Activated naive CD4-positive, alpha-beta T cell treated with anti-CD3 and anti-CD28 coated beads for 36 hours (primary cell): ENCODE measurements at regions not wholly inside any gene's neighbourhood (a gene's known extent, or its start where the extent isn't known, plus 50 kb on each side); places are given as distances from the start of the nearest gene placed in this dataset.

Experiments used
- CTCF ChIA-PET: fragments of 350-600 bp; sonication (Branson Sonifier 250); formaldehyde crosslinking; loops from one replicate; lab custom pipeline; 2021; ENCODE audit warnings: antibody characterized with exemption; lab: Charles Lee
- DNase-seq: peaks from one replicate; pipeline ENCODE4 v3.0.0-alpha.2; 2020
- H3K27ac Mint-ChIP-seq: one replicate; pipeline ENCODE4 v1.8.0; 2021; ENCODE audit warnings: mild to moderate bottlenecking, mixed read lengths
- H3K27me3 Mint-ChIP-seq: one replicate; pipeline ENCODE4 v1.8.0; 2021; ENCODE audit warnings: low read depth, mixed read lengths
- H3K36me3 Mint-ChIP-seq: one replicate; pipeline ENCODE4 v1.8.0; 2021; ENCODE audit warnings: low read depth, mixed read lengths
- H3K4me1 Mint-ChIP-seq: one replicate; pipeline ENCODE4 v1.8.0; 2021; ENCODE audit warnings: low read depth, mixed read lengths
- H3K4me3 Mint-ChIP-seq: one replicate; pipeline ENCODE4 v1.8.0; 2021; ENCODE audit warnings: mild to moderate bottlenecking, moderate library complexity, mixed read lengths
- H3K9me3 Mint-ChIP-seq: one replicate; pipeline ENCODE4 v1.8.0; 2021; ENCODE audit warnings: mixed read lengths
- intact Hi-C: fragments of 100-400 bp; cut with micrococcal nuclease; formaldehyde crosslinking; loops from one replicate; pipeline ENCODE4 v1.15.1; 2023

DNA sequence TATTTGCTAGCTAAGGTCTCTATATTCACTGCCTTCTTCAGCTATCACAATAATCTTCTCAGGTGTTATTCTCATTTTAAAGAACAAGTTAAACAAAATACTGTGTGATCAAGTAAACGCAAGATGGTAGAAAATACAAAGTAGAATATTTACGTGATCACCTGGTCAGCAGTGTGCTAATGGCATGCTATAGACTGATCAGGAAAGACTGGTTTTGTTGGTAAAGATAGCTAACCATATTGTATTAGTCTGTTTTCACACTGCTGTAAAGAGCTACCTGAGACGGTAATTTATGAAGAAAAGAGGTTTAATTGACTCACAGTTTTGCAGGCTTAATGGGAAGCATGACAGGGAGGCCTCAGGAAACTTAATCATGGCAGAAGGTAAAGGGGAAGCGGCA, 50.4 kb downstream of the ZBTB38 start:
- no peak for DNase-seq
- Mint-ChIP-seq H3K4me1 (peaks cover 35% of the 10 kb centered on the region), H3K4me3 (no peak overlapping the region), H3K27me3 (no peaks in the 10 kb centered on the region), H3K9me3 (no peaks in the 10 kb centered on the region), H3K36me3 (peaks cover 9% of the 10 kb centered on the region), H3K27ac (no peak overlapping the region)
- intact Hi-C loops, result no loop called here
- CTCF ChIA-PET, result interaction anchor here (0.6 to 1.6 kb wide), 5 partner anchors 9 to 107 kb away, joined by 3 read pairs; no protein-coding TSS in a partner anchor

DNA sequence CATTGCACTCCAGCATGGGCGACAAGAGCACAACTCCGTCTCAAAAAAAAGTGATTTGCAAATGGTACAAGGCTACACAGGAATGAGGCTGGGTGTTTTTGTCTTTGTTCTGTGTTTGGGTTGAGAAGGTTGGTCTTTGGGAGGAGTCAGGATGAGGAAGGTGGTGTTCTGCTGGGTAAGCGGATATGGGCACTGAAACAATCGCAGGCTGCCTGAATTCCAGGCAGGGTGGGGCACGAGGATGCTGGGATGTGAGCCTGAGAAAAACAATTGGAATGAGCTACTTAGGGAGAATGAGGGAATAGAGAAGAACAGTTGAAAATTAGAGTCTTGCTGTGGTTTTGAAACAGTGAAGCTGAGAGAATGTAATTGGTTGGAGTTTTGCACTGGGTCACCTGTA, 51.6 kb downstream of the ZBTB38 start:
- Mint-ChIP-seq H3K27me3 (no peaks in the 10 kb centered on the region), H3K27ac (no peak overlapping the region), H3K36me3 (peaks cover 9% of the 10 kb centered on the region), H3K9me3 (no peaks in the 10 kb centered on the region), H3K4me1 (peaks cover 23% of the 10 kb centered on the region), H3K4me3 (no peak overlapping the region)
- CTCF ChIA-PET, result interaction anchor here (0.6 to 1.1 kb wide), 4 partner anchors 13 to 104 kb away, joined by 3 read pairs; no protein-coding TSS in a partner anchor
- no peak for DNase-seq
- intact Hi-C loops, result no loop called here

DNA sequence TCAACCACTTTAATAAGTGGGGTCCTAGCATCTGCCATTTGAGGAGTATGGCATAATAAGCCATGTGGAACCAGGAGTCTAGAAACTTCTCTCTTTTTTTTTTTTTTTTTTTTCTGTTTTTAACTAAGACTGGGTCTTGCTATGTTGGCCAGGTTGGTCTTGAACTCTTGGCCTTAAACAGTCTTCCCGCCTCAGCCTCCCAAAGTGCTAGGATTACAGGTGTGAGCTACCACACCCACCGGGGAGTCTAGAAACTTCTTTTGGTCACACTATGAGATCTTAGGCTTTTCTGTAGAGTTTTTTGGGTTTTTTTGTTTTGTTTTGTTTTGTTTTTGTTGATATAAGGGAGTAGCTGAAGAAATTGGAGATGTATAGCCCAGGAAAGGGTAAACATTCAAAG, 52.9 kb downstream of the ZBTB38 start:
- H3K27me3 Mint-ChIP-seq, result no peaks in the 10 kb centered on the region
- H3K4me3 Mint-ChIP-seq, result no peak overlapping the region
- no peaks in the 10 kb centered on the region for H3K9me3 Mint-ChIP-seq
- H3K27ac Mint-ChIP-seq, result no peak overlapping the region
- peaks cover 9% of the 10 kb centered on the region for H3K36me3 Mint-ChIP-seq
- DNase-seq, result no peak
- CTCF ChIA-PET, result no interaction called here
- intact Hi-C loops, result no loop called here
- H3K4me1 Mint-ChIP-seq, result peaks cover 22% of the 10 kb centered on the region

DNA sequence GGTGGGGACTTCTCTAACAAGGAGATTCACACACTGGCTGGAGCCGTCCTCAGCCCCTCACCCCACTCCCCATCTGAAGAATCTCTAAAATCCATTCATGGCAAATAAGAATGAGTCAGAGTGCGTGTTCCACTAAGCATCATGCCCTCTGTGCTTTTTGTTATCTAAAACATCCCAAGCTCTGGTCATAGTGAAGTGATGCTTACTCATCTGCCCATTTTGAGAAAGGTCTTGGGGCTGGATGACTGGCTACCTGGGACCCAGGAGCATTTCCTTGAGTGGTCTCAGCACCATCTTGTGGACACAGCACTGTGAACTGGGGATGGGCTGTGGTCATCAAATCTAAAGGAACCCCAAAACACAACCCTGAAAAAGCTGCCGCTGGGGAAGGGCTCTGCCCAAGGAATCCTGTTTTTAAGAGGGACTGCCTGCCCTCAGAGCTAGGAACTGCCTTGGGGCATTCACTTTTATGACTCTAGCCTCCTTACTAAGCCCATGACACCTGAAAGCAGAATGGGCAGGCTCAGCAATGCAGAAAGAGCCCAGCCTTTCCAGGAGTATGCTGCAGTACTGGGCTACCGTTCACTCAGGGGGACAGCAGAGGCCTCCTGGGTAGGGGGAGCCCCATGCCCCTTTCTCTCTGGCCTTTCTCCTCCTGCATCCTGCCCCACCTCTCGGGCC, 53.5 kb downstream of the ZBTB38 start:
- H3K36me3 Mint-ChIP-seq, result peaks cover 9% of the 10 kb centered on the region
- no peak overlapping the region for H3K4me3 Mint-ChIP-seq
- H3K27ac Mint-ChIP-seq, result no peak overlapping the region
- H3K27me3 Mint-ChIP-seq, result no peaks in the 10 kb centered on the region
- CTCF ChIA-PET, result interaction anchor here (1.2 to 1.3 kb wide), 2 partner anchors 10 to 20 kb away, joined by 4 read pairs; no protein-coding TSS in a partner anchor
- peaks cover 20% of the 10 kb centered on the region for H3K4me1 Mint-ChIP-seq
- DNase-seq, result no peak
- intact Hi-C loops, result no loop called here
- H3K9me3 Mint-ChIP-seq, result no peaks in the 10 kb centered on the region

GRCh38 chr3:141422961-141423582, 54.8 kb downstream of the ZBTB38 start:
- H3K27me3 Mint-ChIP-seq, result no peaks in the 10 kb centered on the region
- no peak for DNase-seq
- CTCF ChIA-PET, result interaction anchor here (1.1 to 1.4 kb wide), 4 partner anchors 9 to 111 kb away, joined by 3 to 4 read pairs (median 4); no protein-coding TSS in a partner anchor
- H3K9me3 Mint-ChIP-seq, result no peaks in the 10 kb centered on the region
- no peak overlapping the region for H3K4me3 Mint-ChIP-seq
- H3K27ac Mint-ChIP-seq, result no peak overlapping the region
- H3K4me1 Mint-ChIP-seq, result peaks cover 20% of the 10 kb centered on the region
- intact Hi-C loops, result no loop called here
- H3K36me3 Mint-ChIP-seq, result peaks cover 9% of the 10 kb centered on the region

DNA sequence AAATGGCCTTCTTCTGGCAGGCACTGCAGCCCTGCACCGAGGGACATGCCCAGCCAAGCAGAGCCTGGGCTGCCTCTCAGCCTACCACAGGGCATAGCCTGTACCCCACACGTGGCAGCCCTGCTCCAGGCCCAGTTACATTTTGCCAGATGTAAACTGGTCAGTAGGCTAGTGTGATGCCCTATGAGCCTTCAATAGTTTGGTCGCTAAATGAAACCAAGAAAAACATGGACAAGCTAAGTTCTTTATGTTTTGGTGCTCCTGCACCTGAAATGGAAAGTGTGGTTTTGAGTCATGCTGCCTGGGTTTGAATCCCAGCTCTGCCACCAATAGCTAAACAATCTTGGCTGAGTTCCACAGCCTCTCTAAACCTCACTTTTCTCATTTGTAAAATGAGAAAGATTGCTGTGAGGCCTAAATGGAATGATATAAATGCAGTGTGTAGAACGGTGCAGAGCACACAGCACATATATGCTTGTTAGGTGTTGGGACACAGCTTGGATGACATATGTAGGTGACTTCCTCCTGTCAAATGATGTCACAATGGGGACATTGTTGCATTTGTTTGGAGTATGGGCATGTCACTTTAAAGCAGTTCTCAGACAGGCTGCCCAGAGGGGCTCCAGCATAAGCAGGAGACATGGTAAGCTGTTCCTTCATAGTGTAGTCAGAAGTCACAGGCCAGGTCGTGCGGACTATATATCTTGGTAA, 57.4 kb downstream of the ZBTB38 start:
- intact Hi-C loops, result loop anchor here (1.0 kb wide), 1 partner anchor 11 kb away; no protein-coding TSS in a partner anchor
- peaks cover 1% of the 10 kb centered on the region for H3K36me3 Mint-ChIP-seq

GRCh38 chr3:141426404-141427034, 58.2 kb downstream of the ZBTB38 start:
- intact Hi-C loops, result no loop called here
- Mint-ChIP-seq H3K9me3 (no peaks in the 10 kb centered on the region), H3K4me3 (no peak overlapping the region), H3K36me3 (no peaks in the 10 kb centered on the region), H3K27ac (no peak overlapping the region), H3K4me1 (peaks cover 11% of the 10 kb centered on the region), H3K27me3 (no peaks in the 10 kb centered on the region)
- DNase-seq, result no peak
- CTCF ChIA-PET, result interaction anchor here (0.9 to 3.2 kb wide), 6 partner anchors 9 to 122 kb away, joined by 3 to 13 read pairs (median 4); no protein-coding TSS in a partner anchor

More for the DNA sequence above, 57.4 kb downstream of the ZBTB38 start:
- Mint-ChIP-seq H3K4me1 (peaks cover 11% of the 10 kb centered on the region), H3K9me3 (no peaks in the 10 kb centered on the region), H3K4me3 (no peak overlapping the region), H3K27me3 (no peaks in the 10 kb centered on the region), H3K27ac (no peak overlapping the region)
- DNase-seq, result peak; percentile 30
- CTCF ChIA-PET, result interaction anchor here (0.9 to 3.2 kb wide), 4 partner anchors 16 to 121 kb away, joined by 3 to 13 read pairs (median 6); no protein-coding TSS in a partner anchor

- CTCF ChIA-PET, result interaction anchor here (0.7 to 1.9 kb wide), 5 partner anchors 10 to 80 kb away, joined by 3 to 9 read pairs (median 4); no protein-coding TSS in a partner anchor
- no peak for DNase-seq
- Mint-ChIP-seq H3K27ac (no peak overlapping the region), H3K36me3 (no peaks in the 10 kb centered on the region), H3K9me3 (no peaks in the 10 kb centered on the region), H3K4me1 (peaks cover 11% of the 10 kb centered on the region), H3K27me3 (no peaks in the 10 kb centered on the region), H3K4me3 (no peak overlapping the region)
- intact Hi-C loops, result no loop called here
Measured at GRCh38 chr3:141427764-141428163, 59.1 kb upstream of the RASA2 start.

DNA sequence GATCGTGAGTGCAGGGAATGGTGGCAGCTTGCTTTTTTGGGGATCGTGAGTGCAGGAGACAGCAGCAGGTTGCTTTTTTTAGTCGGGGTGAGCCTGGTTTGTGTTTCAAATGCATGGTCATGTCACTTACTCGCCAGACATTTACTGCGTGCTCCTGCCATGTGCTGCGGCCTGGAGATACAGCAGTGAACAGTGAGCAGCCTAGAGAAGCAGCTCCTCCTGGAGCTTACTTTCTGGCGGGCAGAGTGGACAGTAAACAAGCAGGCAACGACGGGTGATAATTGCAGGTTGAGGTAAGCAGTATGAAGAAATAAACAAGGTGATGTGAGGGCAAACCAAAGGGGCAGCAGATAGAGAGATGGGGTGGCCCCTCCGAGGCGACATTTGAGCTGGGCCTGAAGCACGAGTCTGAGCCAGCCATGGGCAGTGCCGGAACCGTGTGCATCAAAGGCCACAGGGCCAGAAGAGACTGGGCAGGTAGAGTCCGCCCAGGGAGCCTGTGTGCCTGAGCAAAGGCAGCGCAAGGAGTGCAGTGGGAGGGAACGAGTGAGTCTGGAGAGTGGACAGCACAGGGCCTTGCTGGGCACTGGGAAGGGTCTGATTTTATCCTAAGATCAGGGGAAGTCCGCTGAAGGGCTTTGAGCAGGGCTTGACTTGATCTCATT, 57.3 kb upstream of the RASA2 start:
- H3K27me3 Mint-ChIP-seq, result no peaks in the 10 kb centered on the region
- H3K4me1 Mint-ChIP-seq, result peaks cover 11% of the 10 kb centered on the region
- H3K36me3 Mint-ChIP-seq, result no peaks in the 10 kb centered on the region
- H3K27ac Mint-ChIP-seq, result no peak overlapping the region
- intact Hi-C loops, result no loop called here
- DNase-seq, result no peak
- CTCF ChIA-PET, result interaction anchor here (0.5 to 1.4 kb wide), 3 partner anchors 12 to 366 kb away, joined by 3 to 4 read pairs (median 4); no protein-coding TSS in a partner anchor
- no peak overlapping the region for H3K4me3 Mint-ChIP-seq
- H3K9me3 Mint-ChIP-seq, result no peaks in the 10 kb centered on the region

GRCh38 chr3:141430316-141430715, 56.5 kb upstream of the RASA2 start:
- no peaks in the 10 kb centered on the region for H3K27me3 Mint-ChIP-seq
- no peak overlapping the region for H3K4me3 Mint-ChIP-seq
- CTCF ChIA-PET, result interaction anchor here (1.2 to 1.4 kb wide), 2 partner anchors 12 to 70 kb away, joined by 4 read pairs; no protein-coding TSS in a partner anchor
- intact Hi-C loops, result no loop called here
- no peaks in the 10 kb centered on the region for H3K36me3 Mint-ChIP-seq
- no peak for DNase-seq
- H3K4me1 Mint-ChIP-seq, result peaks cover 10% of the 10 kb centered on the region
- H3K27ac Mint-ChIP-seq, result no peak overlapping the region
- H3K9me3 Mint-ChIP-seq, result no peaks in the 10 kb centered on the region
